ENCODE measurements at regions not wholly inside any gene's neighbourhood (a gene's known extent, or its start where the extent isn't known, plus 50 kb on each side); places are given as distances from the start of the nearest gene placed in this dataset.

GRCh38 chr4:95982516-95982915, 142.6 kb downstream of the PDHA2 start:
- Mint-ChIP-seq H3K4me1 (peaks cover 3% of the 10 kb centered on the region; the same call in 1 of the 3 replicates), H3K9me3 (peaks cover 41% of the 10 kb centered on the region), H3K4me3 (no peak overlapping the region), H3K27me3 (ENCODE audit: insufficient read depth, low read depth, poor library complexity) (peaks cover 3% of the 10 kb centered on the region), H3K27ac (no peak overlapping the region), H3K36me3 (ENCODE audit: low read depth) (peaks cover 28% of the 10 kb centered on the region)
- Histone ChIP-seq H3K27ac (ENCODE audit: low read depth) (no peak overlapping the region), H3K36me3 (ENCODE audit: insufficient read depth) (no peaks in the 10 kb centered on the region), H3F3A (replicated peaks; ENCODE audit: low read depth) (no peaks in the 10 kb centered on the region), H3K9me2 (ENCODE audit: insufficient read depth) (peaks cover 11% of the 10 kb centered on the region), H3K79me2 (replicated peaks; ENCODE audit: insufficient read depth) (no peaks in the 10 kb centered on the region), H3K27me3 (ENCODE audit: insufficient read depth) (no peaks in the 10 kb centered on the region), H3K4me1 (ENCODE audit: insufficient read depth) (no peaks in the 10 kb centered on the region), H2AFZ (no peak overlapping the region), H3K4me2 (no peak overlapping the region), H3K4me3 (no peak overlapping the region), H4K20me1 (replicated peaks; ENCODE audit: insufficient read depth) (no peaks in the 10 kb centered on the region)
- no peak for TF ChIP-seq REST (IDR thresholded peaks at IDR 0.05; ENCODE audit: unreplicated experiment)
- no peak for TF ChIP-seq ETS1 (IDR thresholded peaks at IDR 0.05)
- no peak for TF ChIP-seq NANOG (IDR thresholded peaks at IDR 0.05; ENCODE audit: borderline replicate concordance)
- TF ChIP-seq STAT1 (IDR thresholded peaks at IDR 0.05; ENCODE audit: unreplicated experiment): no peak
- TF ChIP-seq CTCF (conservative IDR thresholded peaks at IDR 0.05; ENCODE audit: low read depth in 2 of 2): no peak
- TF ChIP-seq EZH2phosphoT487 (IDR thresholded peaks at IDR 0.05; ENCODE audit: unreplicated experiment): no peak
- TF ChIP-seq ZNF114 (CRISPR knock-in tag; IDR thresholded peaks at IDR 0.05): no peak
- TF ChIP-seq JUNB (IDR thresholded peaks at IDR 0.05; ENCODE audit: unreplicated experiment): no peak
- TF ChIP-seq ZNF462 (CRISPR knock-in tag; IDR thresholded peaks at IDR 0.05): no peak
- TF ChIP-seq POLR2AphosphoS5 (IDR thresholded peaks at IDR 0.05; ENCODE audit: low read depth): no peak
- no peak for TF ChIP-seq CREB1 (CRISPR knock-in tag; IDR thresholded peaks at IDR 0.05; ENCODE audit: low read depth)
- DNase-seq (ENCODE audit: low spot score) (no peak), ATAC-seq (no peak)

Data from GM23338 (cell line).